ENCODE measurements at regions not wholly inside any gene's neighbourhood (a gene's known extent, or its start where the extent isn't known, plus 50 kb on each side); places are given as distances from the start of the nearest gene placed in this dataset.
"Not testable (repeated sequence)": the region's sequence is repeated elsewhere in the genome, so short reads cannot be mapped to it uniquely, and the experiment has no call there.

DNA sequence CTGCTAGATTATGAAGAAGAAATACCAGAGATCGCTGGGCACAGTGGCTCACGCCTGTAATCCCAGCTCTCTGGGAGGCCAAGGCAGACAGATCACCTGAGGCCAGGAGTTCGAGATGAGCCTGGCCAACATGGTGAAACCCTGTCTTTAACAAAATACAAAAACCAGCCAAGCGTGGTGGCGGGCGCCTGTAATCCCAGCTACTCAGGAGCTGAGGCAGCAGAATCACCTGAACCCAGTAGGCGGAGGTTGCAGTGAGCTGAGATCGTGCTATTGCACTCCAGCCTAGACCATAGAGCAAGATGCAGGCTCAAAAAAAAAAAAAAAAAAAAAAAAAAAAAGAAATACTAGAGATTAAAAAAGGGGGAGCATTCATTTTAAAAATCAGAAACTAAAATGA is 159.7 kb upstream of the SH3BP4 start:
- not testable (repeated sequence) for H2AK5ac ChIP-seq (ENCODE audit: low read length); H3K23ac ChIP-seq (ENCODE audit: low read length); H2AFZ ChIP-seq (ENCODE audit: insufficient read depth, low read length, poor library complexity); H2BK120ac ChIP-seq (ENCODE audit: insufficient read depth, low read length, poor library complexity); H3K9me3 ChIP-seq (ENCODE audit: insufficient read depth, low read depth, low read length); DNase-seq; H3K79me2 ChIP-seq (ENCODE audit: control insufficient read depth, insufficient read depth, low read length, poor library complexity); H3K27me3 ChIP-seq (ENCODE audit: insufficient read depth, low read length); H3K36me3 ChIP-seq (ENCODE audit: control insufficient read depth in 1 of 2, insufficient read depth in 2 of 2, low read length in 2 of 2); H4K12ac ChIP-seq (ENCODE audit: low read depth, low read length); H4K91ac ChIP-seq (ENCODE audit: low read depth, low read length); H3K4ac ChIP-seq (ENCODE audit: low read depth, low read length); H3K4me3 ChIP-seq (ENCODE audit: low read depth, low read length); H3K79me1 ChIP-seq (ENCODE audit: low read length); H3K4me1 ChIP-seq (ENCODE audit: control insufficient read depth in 1 of 2, insufficient read depth in 2 of 2, low read length in 2 of 2); H4K8ac ChIP-seq (ENCODE audit: low read depth, low read length); H3K14ac ChIP-seq (ENCODE audit: low read length); H3K4me2 ChIP-seq (ENCODE audit: low read length); H2BK5ac ChIP-seq (ENCODE audit: low read depth, low read length, poor library complexity); H3K27ac ChIP-seq (ENCODE audit: low read depth, low read length); H2BK12ac ChIP-seq (ENCODE audit: low read length); H3K18ac ChIP-seq (ENCODE audit: low read length); H3K9ac ChIP-seq (ENCODE audit: low read length)
- WGBS (ENCODE audit: extremely low coverage, insufficient coverage, insufficient read length): no CpG with 5 or more reads among the region's 8 CpGs

DNA sequence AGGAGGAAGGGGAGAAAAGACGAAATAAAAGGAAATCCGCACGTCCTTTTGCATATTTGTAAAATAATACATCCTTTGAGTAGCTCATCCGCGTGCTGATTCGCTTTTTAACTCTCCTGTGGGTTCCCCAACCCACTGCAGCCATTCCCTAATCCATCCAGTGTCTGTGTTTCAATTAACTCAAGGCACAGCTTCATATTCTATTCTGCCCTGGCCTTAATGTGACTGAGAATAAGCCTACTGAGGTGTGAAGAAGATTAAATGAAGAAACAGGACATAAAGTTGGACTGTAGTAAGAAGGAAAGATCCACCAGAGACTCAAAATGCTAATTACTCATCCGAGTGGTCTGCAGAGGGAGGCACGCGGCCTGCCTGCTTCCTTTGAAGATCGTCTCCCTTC is 161.4 kb upstream of the SH3BP4 start:
- no peak overlapping the region for H4K91ac ChIP-seq (ENCODE audit: low read depth, low read length)

DNA sequence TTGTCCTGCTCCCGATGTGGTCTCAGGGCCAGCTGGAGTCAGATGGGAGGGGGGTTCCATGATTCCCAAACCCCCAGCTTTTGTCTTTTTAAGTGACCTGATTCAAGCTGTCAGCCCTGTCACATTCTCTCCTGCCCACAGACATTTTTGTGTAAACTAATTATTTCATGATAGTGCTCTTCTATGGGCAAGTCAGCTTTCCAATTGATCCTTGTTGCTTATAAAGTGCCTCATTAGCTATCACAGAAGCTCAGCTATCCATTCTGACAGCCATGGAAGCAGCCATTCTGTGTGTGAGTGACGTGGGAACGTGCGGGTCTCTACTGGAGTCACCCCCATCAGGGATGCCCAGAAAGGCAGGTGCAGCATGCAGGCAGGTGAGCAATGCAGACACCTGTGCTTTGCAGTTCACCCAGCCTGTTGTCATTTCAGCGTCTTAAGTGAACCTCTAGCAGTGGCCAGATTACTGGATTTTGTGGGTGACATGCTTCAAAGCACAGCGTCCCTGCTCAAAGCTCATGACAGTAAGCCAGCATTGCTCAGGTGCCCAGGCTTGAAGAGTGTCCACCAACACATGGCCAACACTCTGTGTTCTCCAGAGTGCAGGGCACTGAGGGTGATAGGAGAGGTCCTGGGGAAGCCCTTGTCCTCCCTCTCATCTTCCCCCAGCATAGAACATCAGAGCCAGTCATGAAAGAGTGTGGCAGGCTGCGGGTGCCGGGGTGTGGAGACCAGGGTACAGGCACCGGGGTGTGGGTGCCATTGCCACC is 162.1 kb upstream of the SH3BP4 start:
- Histone ChIP-seq H3K14ac (ENCODE audit: low read length) (no peak overlapping the region), H3K36me3 (ENCODE audit: control insufficient read depth in 1 of 2, insufficient read depth in 2 of 2, low read length in 2 of 2) (no peaks in the 10 kb centered on the region), H2BK5ac (ENCODE audit: low read depth, low read length, poor library complexity) (no peak overlapping the region), H2BK120ac (ENCODE audit: insufficient read depth, low read length, poor library complexity) (no peak overlapping the region), H3K79me2 (ENCODE audit: control insufficient read depth, insufficient read depth, low read length, poor library complexity) (no peaks in the 10 kb centered on the region), H3K9me3 (ENCODE audit: insufficient read depth, low read depth, low read length) (no peaks in the 10 kb centered on the region), H4K12ac (ENCODE audit: low read depth, low read length) (no peak overlapping the region), H3K4me1 (ENCODE audit: control insufficient read depth in 1 of 2, insufficient read depth in 2 of 2, low read length in 2 of 2) (no peaks in the 10 kb centered on the region), H4K91ac (ENCODE audit: low read depth, low read length) (no peak overlapping the region), H2AK5ac (ENCODE audit: low read length) (no peak overlapping the region), H3K79me1 (ENCODE audit: low read length) (no peaks in the 10 kb centered on the region), H3K23ac (ENCODE audit: low read length) (no peak overlapping the region), H3K27ac (ENCODE audit: low read depth, low read length) (no peak overlapping the region), H3K18ac (ENCODE audit: low read length) (no peak overlapping the region), H3K4ac (ENCODE audit: low read depth, low read length) (no peak overlapping the region), H2AFZ (ENCODE audit: insufficient read depth, low read length, poor library complexity) (no peak overlapping the region), H3K4me3 (ENCODE audit: low read depth, low read length) (no peak overlapping the region), H2BK12ac (ENCODE audit: low read length) (no peak overlapping the region), H4K8ac (ENCODE audit: low read depth, low read length) (no peak overlapping the region), H3K27me3 (ENCODE audit: insufficient read depth, low read length) (no peaks in the 10 kb centered on the region), H3K4me2 (ENCODE audit: low read length) (no peak overlapping the region), H3K9ac (ENCODE audit: low read length) (no peak overlapping the region)
- WGBS (ENCODE audit: extremely low coverage, insufficient coverage, insufficient read length): no CpG with 5 or more reads among the region's 9 CpGs
- no peak for DNase-seq

More for the DNA sequence above, 161.4 kb upstream of the SH3BP4 start:
- no peak overlapping the region for H2AFZ ChIP-seq (ENCODE audit: insufficient read depth, low read length, poor library complexity)
- H3K36me3 ChIP-seq (ENCODE audit: control insufficient read depth in 1 of 2, insufficient read depth in 2 of 2, low read length in 2 of 2): no peaks in the 10 kb centered on the region
- no peaks in the 10 kb centered on the region for H3K9me3 ChIP-seq (ENCODE audit: insufficient read depth, low read depth, low read length)
- no peak overlapping the region for H3K9ac ChIP-seq (ENCODE audit: low read length)
- no peaks in the 10 kb centered on the region for H3K79me2 ChIP-seq (ENCODE audit: control insufficient read depth, insufficient read depth, low read length, poor library complexity)
- no peaks in the 10 kb centered on the region for H3K27me3 ChIP-seq (ENCODE audit: insufficient read depth, low read length)
- no peak overlapping the region for H3K4me2 ChIP-seq (ENCODE audit: low read length)
- H2BK12ac ChIP-seq (ENCODE audit: low read length): no peak overlapping the region
- no peaks in the 10 kb centered on the region for H3K79me1 ChIP-seq (ENCODE audit: low read length)
- no peak overlapping the region for H3K27ac ChIP-seq (ENCODE audit: low read depth, low read length)
- H2BK120ac ChIP-seq (ENCODE audit: insufficient read depth, low read length, poor library complexity): no peak overlapping the region
- no peak for DNase-seq
- H4K12ac ChIP-seq (ENCODE audit: low read depth, low read length): no peak overlapping the region
- no peak overlapping the region for H2AK5ac ChIP-seq (ENCODE audit: low read length)
- no peak overlapping the region for H4K8ac ChIP-seq (ENCODE audit: low read depth, low read length)
- H3K23ac ChIP-seq (ENCODE audit: low read length): no peak overlapping the region
- no peak overlapping the region for H3K14ac ChIP-seq (ENCODE audit: low read length)
- H3K4ac ChIP-seq (ENCODE audit: low read depth, low read length): no peak overlapping the region
- H3K4me3 ChIP-seq (ENCODE audit: low read depth, low read length): no peak overlapping the region
- H3K4me1 ChIP-seq (ENCODE audit: control insufficient read depth in 1 of 2, insufficient read depth in 2 of 2, low read length in 2 of 2): no peaks in the 10 kb centered on the region
- WGBS (ENCODE audit: extremely low coverage, insufficient coverage, insufficient read length): no CpG with 5 or more reads among the region's 10 CpGs
- H2BK5ac ChIP-seq (ENCODE audit: low read depth, low read length, poor library complexity): no peak overlapping the region
- no peak overlapping the region for H3K18ac ChIP-seq (ENCODE audit: low read length)

GRCh38 chr2:234788841-234789240 is 163.0 kb upstream of the SH3BP4 start:
- H3K4me2 ChIP-seq (ENCODE audit: low read length): no peak overlapping the region
- no peak overlapping the region for H2BK5ac ChIP-seq (ENCODE audit: low read depth, low read length, poor library complexity)
- no peaks in the 10 kb centered on the region for H3K27me3 ChIP-seq (ENCODE audit: insufficient read depth, low read length)
- DNase-seq: no peak
- no peak overlapping the region for H3K14ac ChIP-seq (ENCODE audit: low read length)
- H2BK120ac ChIP-seq (ENCODE audit: insufficient read depth, low read length, poor library complexity): no peak overlapping the region
- no peak overlapping the region for H3K23ac ChIP-seq (ENCODE audit: low read length)
- no peaks in the 10 kb centered on the region for H3K79me1 ChIP-seq (ENCODE audit: low read length)
- no peak overlapping the region for H3K4me3 ChIP-seq (ENCODE audit: low read depth, low read length)
- no peaks in the 10 kb centered on the region for H3K9me3 ChIP-seq (ENCODE audit: insufficient read depth, low read depth, low read length)
- no CpG with 5 or more reads among the region's 4 CpGs for WGBS (ENCODE audit: extremely low coverage, insufficient coverage, insufficient read length)
- H4K91ac ChIP-seq (ENCODE audit: low read depth, low read length): no peak overlapping the region
- no peak overlapping the region for H4K8ac ChIP-seq (ENCODE audit: low read depth, low read length)
- no peak overlapping the region for H3K4ac ChIP-seq (ENCODE audit: low read depth, low read length)
- H2AFZ ChIP-seq (ENCODE audit: insufficient read depth, low read length, poor library complexity): no peak overlapping the region
- no peak overlapping the region for H2AK5ac ChIP-seq (ENCODE audit: low read length)
- no peaks in the 10 kb centered on the region for H3K4me1 ChIP-seq (ENCODE audit: control insufficient read depth in 1 of 2, insufficient read depth in 2 of 2, low read length in 2 of 2)
- H3K18ac ChIP-seq (ENCODE audit: low read length): no peak overlapping the region
- H3K79me2 ChIP-seq (ENCODE audit: control insufficient read depth, insufficient read depth, low read length, poor library complexity): no peaks in the 10 kb centered on the region
- no peak overlapping the region for H4K12ac ChIP-seq (ENCODE audit: low read depth, low read length)
- no peak overlapping the region for H2BK12ac ChIP-seq (ENCODE audit: low read length)
- no peak overlapping the region for H3K9ac ChIP-seq (ENCODE audit: low read length)
- no peaks in the 10 kb centered on the region for H3K36me3 ChIP-seq (ENCODE audit: control insufficient read depth in 1 of 2, insufficient read depth in 2 of 2, low read length in 2 of 2)
- no peak overlapping the region for H3K27ac ChIP-seq (ENCODE audit: low read depth, low read length)

Data from trophoblast cell (in vitro differentiated cells and primary cell).